Trophoblast cell (in vitro differentiated cells and primary cell): ENCODE measurements at regions not wholly inside any gene's neighbourhood (a gene's known extent, or its start where the extent isn't known, plus 50 kb on each side); places are given as distances from the start of the nearest gene placed in this dataset.

Experiments
- DNase-seq, 2 donors: peaks; one replicate each; pipeline ENCODE4 v3.0.0-alpha.2; 2016
- H2AFZ ChIP-seq: 2 replicates; pipeline ENCODE4 v1.6.1; 2013; ENCODE audit warnings: low read length, moderate library complexity, mild to moderate bottlenecking; ENCODE audit not compliant: insufficient read depth, poor library complexity
- H2AK5ac ChIP-seq: 2 replicates; pipeline ENCODE4 v1.6.1; 2013; ENCODE audit warnings: mild to moderate bottlenecking, low read length
- H2BK120ac ChIP-seq: 2 replicates; pipeline ENCODE4 v1.6.1; 2013; ENCODE audit warnings: low read length, mild to moderate bottlenecking, moderate library complexity; ENCODE audit not compliant: insufficient read depth, poor library complexity
- H2BK12ac ChIP-seq: 2 replicates; pipeline ENCODE4 v1.6.1; 2013; ENCODE audit warnings: mild to moderate bottlenecking, low read length, moderate library complexity
- H2BK5ac ChIP-seq: 2 replicates; pipeline ENCODE4 v1.6.1; 2013; ENCODE audit warnings: low read length, low read depth, moderate library complexity, mild to moderate bottlenecking; ENCODE audit not compliant: poor library complexity
- H3K14ac ChIP-seq: 2 replicates; pipeline ENCODE4 v1.6.1; 2013; ENCODE audit warnings: mild to moderate bottlenecking, low read length
- H3K18ac ChIP-seq: 2 replicates; pipeline ENCODE4 v1.6.1; 2013; ENCODE audit warnings: mild to moderate bottlenecking, low read length
- H3K23ac ChIP-seq: 2 replicates; pipeline ENCODE4 v1.6.1; 2013; ENCODE audit warnings: low read length
- H3K27ac ChIP-seq: 2 replicates; pipeline ENCODE4 v1.5.1; 2013; ENCODE audit warnings: low read depth, mild to moderate bottlenecking, inconsistent platforms, low read length, moderate library complexity
- H3K27me3 ChIP-seq: 2 replicates; pipeline ENCODE4 v1.6.1; 2013; ENCODE audit warnings: inconsistent platforms, mild to moderate bottlenecking, low read length, moderate library complexity; ENCODE audit not compliant: insufficient read depth
- H3K36me3 ChIP-seq, 2 experiments: 1 replicate in 1 of 2; 2 replicates in 1 of 2; pipeline ENCODE4 v1.6.1; 2013; ENCODE audit warnings: low read length in 2 of 2, mild to moderate bottlenecking in 2 of 2, moderate library complexity in 1 of 2; ENCODE audit not compliant: insufficient read depth in 2 of 2, control insufficient read depth in 1 of 2
- H3K4ac ChIP-seq: 2 replicates; pipeline ENCODE4 v1.6.1; 2013; ENCODE audit warnings: low read depth, mild to moderate bottlenecking, low read length, moderate library complexity
- H3K4me1 ChIP-seq, 2 experiments: 1 replicate in 1 of 2; 2 replicates in 1 of 2; pipeline ENCODE4 v1.6.1; 2013; ENCODE audit warnings: low read length in 2 of 2, mild to moderate bottlenecking in 2 of 2, moderate library complexity in 1 of 2; ENCODE audit not compliant: insufficient read depth in 2 of 2, control insufficient read depth in 1 of 2
- H3K4me2 ChIP-seq: 2 replicates; pipeline ENCODE4 v1.6.1; 2013; ENCODE audit warnings: inconsistent platforms, mild to moderate bottlenecking, low read length, moderate library complexity
- H3K4me3 ChIP-seq: 2 replicates; pipeline ENCODE4 v1.5.1; 2013; ENCODE audit warnings: mild to moderate bottlenecking, low read depth, low read length, inconsistent platforms
- H3K79me1 ChIP-seq: one replicate; pipeline ENCODE4 v1.6.1; 2013; ENCODE audit warnings: low read length
- H3K79me2 ChIP-seq: 2 replicates; pipeline ENCODE4 v1.6.1; 2013; ENCODE audit warnings: low read length, mild to moderate bottlenecking; ENCODE audit not compliant: control insufficient read depth, insufficient read depth, poor library complexity
- H3K9ac ChIP-seq: 2 replicates; pipeline ENCODE4 v1.6.1; 2013; ENCODE audit warnings: mild to moderate bottlenecking, low read length
- H3K9me3 ChIP-seq: 2 replicates; pipeline ENCODE4 v1.6.1; 2013; ENCODE audit warnings: low read depth, mild to moderate bottlenecking, control low read depth, inconsistent platforms, low read length; ENCODE audit not compliant: insufficient read depth
- H4K12ac ChIP-seq: 2 replicates; pipeline ENCODE4 v1.6.1; 2013; ENCODE audit warnings: low read depth, mild to moderate bottlenecking, low read length, moderate library complexity
- H4K8ac ChIP-seq: 2 replicates; pipeline ENCODE4 v1.6.1; 2013; ENCODE audit warnings: low read depth, mild to moderate bottlenecking, low read length, moderate library complexity
- H4K91ac ChIP-seq: one replicate; pipeline ENCODE4 v1.6.1; 2013; ENCODE audit warnings: low read depth, mild to moderate bottlenecking, low read length, moderate library complexity
- WGBS: extraction: QIAGEN DNeasy Blood & Tissue Kit; methylation state at CpG from one replicate; pipeline ENCODE4 v1.1.7; 2013; ENCODE audit warnings: missing lambda C conversion rate; ENCODE audit not compliant: insufficient read length, insufficient coverage; ENCODE audit errors: extremely low coverage; 5-methylcytosine and 5-hydroxymethylcytosine counted together

- Histone ChIP-seq H2AK5ac (no peak overlapping the region), H3K14ac (no peak overlapping the region), H3K4me3 (no peak overlapping the region), H2AFZ (no peak overlapping the region), H3K79me1 (no peaks in the 10 kb centered on the region), H3K27ac (no peak overlapping the region), H4K12ac (no peak overlapping the region), H2BK120ac (no peak overlapping the region), H4K91ac (no peak overlapping the region), H3K27me3 (no peaks in the 10 kb centered on the region), H3K36me3 (no peaks in the 10 kb centered on the region), H2BK5ac (no peak overlapping the region), H3K23ac (no peak overlapping the region), H3K4me1 (no peaks in the 10 kb centered on the region), H3K4ac (no peak overlapping the region), H3K9ac (no peak overlapping the region), H3K18ac (no peak overlapping the region), H3K79me2 (no peaks in the 10 kb centered on the region), H2BK12ac (no peak overlapping the region), H3K9me3 (no peaks in the 10 kb centered on the region), H4K8ac (no peak overlapping the region), H3K4me2 (no peak overlapping the region)
- no CpG with 5 or more reads among the region's 8 CpGs for WGBS
- DNase-seq = no peak
These were observed 330.0 kb downstream of the RERGL start for GRCh38 chr12:17759982-17760381.
